ENCODE measurements at regions not wholly inside any gene's neighbourhood (a gene's known extent, or its start where the extent isn't known, plus 50 kb on each side); places are given as distances from the start of the nearest gene placed in this dataset.
"Not testable (repeated sequence)": the region's sequence is repeated elsewhere in the genome, so short reads cannot be mapped to it uniquely, and the experiment has no call there.

DNA sequence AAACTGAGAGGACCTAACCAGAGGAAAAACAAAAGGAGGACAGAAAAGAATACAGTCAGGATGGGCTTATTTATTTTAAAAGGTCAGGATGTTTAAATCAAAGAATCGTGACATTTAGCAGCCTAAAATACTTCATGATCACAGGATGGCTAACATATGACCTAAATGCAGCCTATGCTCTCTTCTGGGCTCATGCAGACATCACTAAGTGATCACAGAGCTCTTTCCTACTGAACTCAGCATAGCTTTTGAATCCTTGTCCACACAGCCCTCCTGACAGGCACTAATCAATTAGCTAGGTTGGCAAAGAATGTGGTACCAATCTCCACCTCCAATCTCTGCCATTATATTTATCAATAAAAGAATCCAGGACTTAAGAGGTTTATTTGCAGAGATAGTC lies 60.1 kb upstream of the PHF21A start:
- Histone ChIP-seq H3K27me3 (no peaks in the 10 kb centered on the region), H3K4me3 (no peak overlapping the region), H3K9me3 (no peaks in the 10 kb centered on the region), H3K27ac (no peak overlapping the region), H3K4me1 (no peaks in the 10 kb centered on the region), H3K36me3 (no peaks in the 10 kb centered on the region)
- no peak for DNase-seq (ENCODE audit: low spot score)
- no peak for TF ChIP-seq CTCF (IDR thresholded peaks at IDR 0.05)

DNA sequence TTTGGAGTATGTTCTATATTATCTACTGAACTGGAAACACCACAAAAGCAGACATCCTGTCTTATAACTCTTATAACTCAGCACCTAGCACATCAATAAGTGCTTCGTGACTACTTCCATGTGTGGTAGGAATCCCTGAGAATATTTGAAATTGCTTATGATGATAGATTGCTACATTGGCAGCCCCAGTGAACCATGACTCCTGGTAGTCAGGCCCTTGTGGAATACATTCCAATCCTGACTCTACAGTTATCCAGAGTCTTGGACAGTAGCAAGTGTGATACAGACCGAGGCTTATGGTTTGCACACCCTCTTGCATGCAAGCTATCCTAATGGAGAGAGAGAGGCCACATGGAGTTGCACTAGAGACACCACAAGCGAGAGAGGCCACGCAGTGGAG lies 59.5 kb upstream of the PHF21A start:
- H3K9me3 ChIP-seq: no peaks in the 10 kb centered on the region
- H3K4me1 ChIP-seq: no peaks in the 10 kb centered on the region
- TF ChIP-seq CTCF (IDR thresholded peaks at IDR 0.05): no peak
- H3K27me3 ChIP-seq: no peaks in the 10 kb centered on the region
- no peaks in the 10 kb centered on the region for H3K36me3 ChIP-seq
- H3K4me3 ChIP-seq: no peak overlapping the region
- H3K27ac ChIP-seq: no peak overlapping the region
- no peak for DNase-seq (ENCODE audit: low spot score)

GRCh38 chr11:46178513-46178912 lies 57.3 kb upstream of the PHF21A start:
- H3K27me3 ChIP-seq: no peaks in the 10 kb centered on the region
- H3K4me3 ChIP-seq: no peak overlapping the region
- H3K36me3 ChIP-seq: no peaks in the 10 kb centered on the region
- no peak for DNase-seq (ENCODE audit: low spot score)
- H3K9me3 ChIP-seq: no peaks in the 10 kb centered on the region
- H3K4me1 ChIP-seq: no peaks in the 10 kb centered on the region
- no peak overlapping the region for H3K27ac ChIP-seq
- no peak for TF ChIP-seq CTCF (IDR thresholded peaks at IDR 0.05)

GRCh38 chr11:46176421-46176820 lies 55.2 kb upstream of the PHF21A start:
- no peaks in the 10 kb centered on the region for H3K4me1 ChIP-seq
- DNase-seq (ENCODE audit: low spot score): no peak
- H3K27ac ChIP-seq: no peak overlapping the region
- TF ChIP-seq CTCF (IDR thresholded peaks at IDR 0.05): no peak
- no peaks in the 10 kb centered on the region for H3K9me3 ChIP-seq
- H3K4me3 ChIP-seq: no peak overlapping the region
- no peaks in the 10 kb centered on the region for H3K27me3 ChIP-seq
- H3K36me3 ChIP-seq: no peaks in the 10 kb centered on the region

- TF ChIP-seq CTCF (IDR thresholded peaks at IDR 0.05): no peak
- H3K27me3 ChIP-seq: no peaks in the 10 kb centered on the region
- H3K36me3 ChIP-seq: no peaks in the 10 kb centered on the region
- DNase-seq (ENCODE audit: low spot score): no peak
- no peak overlapping the region for H3K27ac ChIP-seq
- H3K4me3 ChIP-seq: no peak overlapping the region
- no peaks in the 10 kb centered on the region for H3K4me1 ChIP-seq
- H3K9me3 ChIP-seq: no peaks in the 10 kb centered on the region
Measured at GRCh38 chr11:46175401-46176002, 54.2 kb upstream of the PHF21A start.

GRCh38 chr11:46171693-46172092 lies 50.4 kb upstream of the PHF21A start:
- not testable (repeated sequence) for H3K36me3 ChIP-seq; H3K4me1 ChIP-seq; H3K4me3 ChIP-seq; DNase-seq (ENCODE audit: low spot score); H3K27me3 ChIP-seq; H3K27ac ChIP-seq; H3K9me3 ChIP-seq

All from right atrium auricular region (tissue), 2 donors.